Heart right ventricle (tissue), 16 donors: ENCODE measurements at regions not wholly inside any gene's neighbourhood (a gene's known extent, or its start where the extent isn't known, plus 50 kb on each side); places are given as distances from the start of the nearest gene placed in this dataset.

ENCODE experiments used
- ATAC-seq, 8 donors: fragments of 200-7000 bp; cut with Tn5 transposase; one replicate each; pipeline ENCODE4 v1.9.1; 2020; ENCODE audit warnings: mild to moderate bottlenecking in 8 of 8, moderate library complexity in 8 of 8, moderate number of reproducible peaks in 1 of 8
- DNase-seq, 2 donors: peaks; one replicate each; pipeline ENCODE4 v3.0.0-alpha.2; 2020
- H3K27ac ChIP-seq, 10 donors: fragments of 200-600 bp; sonication (generic) in 2 of 10; one replicate each; pipeline versions ENCODE4 v1.5.0 to v1.8.0; 2020 to 2022; ENCODE audit warnings: mild to moderate bottlenecking in 3 of 10
- H3K27me3 ChIP-seq, 7 donors: fragments of 200-600 bp; one replicate each; pipeline ENCODE4 v1.8.0; 2021 to 2022; ENCODE audit warnings: mild to moderate bottlenecking in 2 of 7
- H3K36me3 ChIP-seq, 9 donors: fragments of 200-600 bp; sonication (generic) in 1 of 9; one replicate each; pipeline versions ENCODE4 v1.5.0 to v1.8.0; 2020 to 2022; ENCODE audit warnings: mild to moderate bottlenecking in 2 of 9
- H3K4me1 ChIP-seq, 9 donors: fragments of 200-600 bp; sonication (generic) in 1 of 9; one replicate each; pipeline versions ENCODE4 v1.5.0 to v1.8.0; 2020 to 2022; ENCODE audit warnings: mild to moderate bottlenecking in 4 of 9
- H3K4me3 ChIP-seq, 10 donors: fragments of 200-600 bp; sonication (generic) in 2 of 10; one replicate each; pipeline versions ENCODE4 v1.5.0 to v1.8.0; 2020 to 2022; ENCODE audit warnings: mild to moderate bottlenecking in 7 of 10, moderate library complexity in 2 of 10
- H3K9me3 ChIP-seq, 11 donors: fragments of 200-600 bp in 10 of 11; sonication (generic) in 2 of 11; one replicate each; pipeline versions ENCODE4 v1.5.0 to v1.8.0; 2013 to 2022; ENCODE audit warnings: mild to moderate bottlenecking in 2 of 11, control low read depth in 1 of 11, moderate library complexity in 1 of 11
- CTCF ChIP-seq, 9 donors: fragments of 200-600 bp; sonication (generic) in 2 of 9; IDR thresholded peaks; one replicate each; pipeline versions ENCODE4 v1.5.0 to v1.8.0; 2021 to 2022; ENCODE audit warnings: antibody characterized with exemption in 9 of 9, mild to moderate bottlenecking in 5 of 9, moderate library complexity in 1 of 9
- WGBS, 2 donors: extraction: QIAGEN DNeasy Blood & Tissue Kit; methylation state at CpG; one replicate each; pipeline ENCODE4 v1.1.7; 2013; ENCODE audit warnings: inconsistent platforms in 1 of 2; 5-methylcytosine and 5-hydroxymethylcytosine counted together
- intact Hi-C, 10 donors: fragments of 100-400 bp; cut with DNase I; formaldehyde crosslinking; loops; one replicate each; pipeline versions ENCODE4 v1.11.1 to v1.14.2; 2022
- donor health status: Arrhythmogenic right ventricular cardiomyopathy.
- donor health status: ischemic (EF 13 %, LVEDD 7.1; RV severe dilation, severe dysfunction).
- donor health status: healthy with polysubstance abuse.
- donor health status: DM: no; HTN: yes; CAD: no.
- donor health status: DM: no; HTN: no; CAD: no.
- donor health status: ischemic (EF 25% LVEDD 6.9; RV normal size, moderate dysfunction).
- donor health status: ischemic (EF 25% LVEDD 5.7; RV mildly dilated, moderate dysfunction).
- donor health status: healthy.
- donor health status: DM: yes; HTN: yes; CAD: no.
- donor health status: Ischemic cardiomyopathy.
- donor health status: ischemic (EF 35%, LVEDD 5.7; RV mildly dilated, moderate dysfunction).
- donor health status: nonischemic (EF 11% LVEDD 7.7; RV severe dilation, severe dysfunction).
- donor health status: DM: yes; HTN: yes; CAD: no.
- donor health status: PGD.
- donor health status: ischemic (EF 29% LVEDD 5.4; RV normal size, mild dysfunction).
- donor health status: nonischemic (EF 23%, LVEDD 6.1; RV moderate dilation, normal function).

GRCh38 chr12:30138483-30138882, 354.7 kb upstream of the TMTC1 start:
- intact Hi-C loops = no loop called here
- WGBS, 2 donors = 25 to 34% methylated on average over 2 of the region's 2 CpGs
- peaks cover 0 to 9% (median 0%) of the 10 kb centered on the region in 11 donors for H3K9me3 ChIP-seq
- H3K36me3 ChIP-seq = no peaks in the 10 kb centered on the region
- no peak overlapping the region for H3K27ac ChIP-seq
- TF ChIP-seq CTCF (IDR thresholded peaks at IDR 0.05) = no peak
- no peak overlapping the region for H3K4me3 ChIP-seq
- ATAC-seq (peak in 3 of 8 donors; percentile 42 to 63 (median 55)), DNase-seq (no peak)
- no peaks in the 10 kb centered on the region for H3K4me1 ChIP-seq
- no peaks in the 10 kb centered on the region for H3K27me3 ChIP-seq

GRCh38 chr12:30136696-30137095, 353.0 kb upstream of the TMTC1 start:
- no peak for DNase-seq
- TF ChIP-seq CTCF (IDR thresholded peaks at IDR 0.05) = no peak
- no peaks in the 10 kb centered on the region for H3K27me3 ChIP-seq

GRCh38 chr12:30135776-30136175, 352.0 kb upstream of the TMTC1 start:
- 69 to 71% methylated on average over 2 of the region's 2 CpGs for WGBS, 2 donors
- peaks cover 0 to 9% (median 0%) of the 10 kb centered on the region in 11 donors for H3K9me3 ChIP-seq

More at GRCh38 chr12:30136696-30137095, 353.0 kb upstream of the TMTC1 start:
- H3K4me1 ChIP-seq = no peaks in the 10 kb centered on the region
- intact Hi-C loops = no loop called here
- WGBS, 2 donors = 56 to 66% methylated on average over 2 of the region's 2 CpGs
- H3K9me3 ChIP-seq = peaks cover 0 to 9% (median 0%) of the 10 kb centered on the region in 11 donors
- H3K4me3 ChIP-seq = no peak overlapping the region
- H3K36me3 ChIP-seq = no peaks in the 10 kb centered on the region
- ATAC-seq = no peak
- no peak overlapping the region for H3K27ac ChIP-seq

GRCh38 chr12:30134229-30134628, 350.5 kb upstream of the TMTC1 start:
- no peak for DNase-seq
- no peaks in the 10 kb centered on the region for H3K36me3 ChIP-seq
- TF ChIP-seq CTCF (IDR thresholded peaks at IDR 0.05) = no peak
- WGBS, 2 donors = 77 to 84% methylated on average over 8 of the region's 8 CpGs
- no peaks in the 10 kb centered on the region for H3K9me3 ChIP-seq
- H3K4me3 ChIP-seq = no peak overlapping the region
- H3K27me3 ChIP-seq = no peaks in the 10 kb centered on the region
- H3K4me1 ChIP-seq = no peaks in the 10 kb centered on the region
- intact Hi-C loops = no loop called here
- H3K27ac ChIP-seq = no peak overlapping the region
- ATAC-seq = no peak

More at GRCh38 chr12:30135776-30136175, 352.0 kb upstream of the TMTC1 start:
- Histone ChIP-seq H3K27me3 (no peaks in the 10 kb centered on the region), H3K4me3 (no peak overlapping the region), H3K36me3 (no peaks in the 10 kb centered on the region), H3K4me1 (no peaks in the 10 kb centered on the region), H3K27ac (no peak overlapping the region)
- no peak for ATAC-seq
- no peak for TF ChIP-seq CTCF (IDR thresholded peaks at IDR 0.05)
- intact Hi-C loops = no loop called here
- DNase-seq = no peak
